GM23338 (cell line): ENCODE measurements at regions not wholly inside any gene's neighbourhood (a gene's known extent, or its start where the extent isn't known, plus 50 kb on each side); places are given as distances from the start of the nearest gene placed in this dataset.

ENCODE experiments used
- CREB1 ChIP-seq: fragments of 250-450 bp; sonication (Bioruptor Pico); IDR thresholded peaks from 2 replicates; pipeline ENCODE4 v1.5.0; 2020; ENCODE audit warnings: low read depth, mild to moderate bottlenecking, moderate library complexity
- ETS1 ChIP-seq: IDR thresholded peaks from 2 replicates; pipeline ENCODE4 v1.6.1; 2016; ENCODE audit warnings: antibody characterized with exemption
- EZH2 ChIP-seq: fragments of 200-600 bp; sonication (generic); IDR thresholded peaks from one replicate; pipeline ENCODE4 v1.8.0; 2017; ENCODE audit warnings: antibody characterized with exemption, mild to moderate bottlenecking, low read depth; ENCODE audit not compliant: unreplicated experiment
- JUNB ChIP-seq: IDR thresholded peaks from one replicate; pipeline ENCODE4 v1.6.1; 2016; ENCODE audit warnings: antibody characterized with exemption; ENCODE audit not compliant: unreplicated experiment
- NANOG ChIP-seq: IDR thresholded peaks from 2 replicates; pipeline ENCODE4 v1.6.1; 2016; ENCODE audit warnings: antibody characterized with exemption, borderline replicate concordance
- POLR2AphosphoS5 ChIP-seq: IDR thresholded peaks from 2 replicates; pipeline ENCODE4 v1.6.1; 2016; ENCODE audit warnings: antibody characterized with exemption, low read depth
- REST ChIP-seq: IDR thresholded peaks from one replicate; pipeline ENCODE4 v1.6.1; 2018; ENCODE audit warnings: antibody characterized with exemption; ENCODE audit not compliant: unreplicated experiment
- ZNF462 ChIP-seq: fragments of 250-450 bp; sonication (Bioruptor Pico); IDR thresholded peaks from 2 replicates; pipeline ENCODE4 v1.5.0; 2020; ENCODE audit warnings: mild to moderate bottlenecking, moderate library complexity

- TF ChIP-seq ZNF462 (no peak), CREB1 (CRISPR knock-in tag) (no peak), EZH2 (no peak), JUNB (no peak), ETS1 (no peak), POLR2AphosphoS5 (no peak), REST (no peak), NANOG (no peak)
Measured at GRCh38 chr13:39269411-39269810, 231.2 kb downstream of the NHLRC3 start (continued).
